ENCODE measurements at regions not wholly inside any gene's neighbourhood (a gene's known extent, or its start where the extent isn't known, plus 50 kb on each side); places are given as distances from the start of the nearest gene placed in this dataset.

DNA sequence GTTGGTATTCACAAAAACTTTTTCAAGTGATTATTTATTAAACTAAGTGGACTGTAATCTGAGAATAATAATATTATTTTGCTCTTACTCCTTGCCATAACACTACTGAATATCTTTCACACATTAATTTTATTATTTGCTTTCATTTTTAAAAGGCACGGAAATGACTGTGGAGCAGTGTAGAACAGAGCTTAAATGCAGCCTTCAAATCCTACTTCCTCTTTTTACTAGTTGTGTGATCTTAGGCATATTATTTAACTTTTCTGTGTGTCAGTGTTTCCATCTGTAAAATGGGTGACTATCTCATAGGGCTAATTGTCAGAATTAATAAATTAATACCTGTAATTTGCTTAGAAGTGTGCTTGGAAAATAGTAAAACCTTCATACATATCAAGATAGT, 55.5 kb upstream of the SLC8A1 start:
- no peak for TF ChIP-seq EZH2 (IDR thresholded peaks at IDR 0.05; ENCODE audit: borderline replicate concordance, low read depth, low read length, poor library complexity, severe bottlenecking)
- H3K9me3 ChIP-seq (ENCODE audit: low read depth, low read length, poor library complexity, severe bottlenecking), result no peaks in the 10 kb centered on the region
- H3K27ac ChIP-seq (ENCODE audit: low read depth, low read length, poor library complexity, severe bottlenecking), result no peak overlapping the region
- ChIA-PET CTCF (no interaction called here), POLR2A (ENCODE audit: low non-redundant PET) (no interaction called here)
- H3K27me3 ChIP-seq (replicated peaks; ENCODE audit: insufficient read depth, low read depth, low read length, poor library complexity), result peaks cover 28% of the 10 kb centered on the region
- H3K36me3 ChIP-seq (ENCODE audit: insufficient read depth, low read length, poor library complexity, severe bottlenecking), result no peaks in the 10 kb centered on the region
- no peaks in the 10 kb centered on the region for H3K4me1 ChIP-seq (ENCODE audit: insufficient read depth, low read length, poor library complexity, severe bottlenecking)
- intact Hi-C loops (cut with micrococcal nuclease; ENCODE audit: unreplicated experiment), result no loop called here
- H3K4me3 ChIP-seq (ENCODE audit: low read depth, low read length, poor library complexity, severe bottlenecking), result no peak overlapping the region
- DNase-seq (ENCODE audit: low spot score), result no peak
- BruUV-seq (replicated peaks), result no TSS peak

DNA sequence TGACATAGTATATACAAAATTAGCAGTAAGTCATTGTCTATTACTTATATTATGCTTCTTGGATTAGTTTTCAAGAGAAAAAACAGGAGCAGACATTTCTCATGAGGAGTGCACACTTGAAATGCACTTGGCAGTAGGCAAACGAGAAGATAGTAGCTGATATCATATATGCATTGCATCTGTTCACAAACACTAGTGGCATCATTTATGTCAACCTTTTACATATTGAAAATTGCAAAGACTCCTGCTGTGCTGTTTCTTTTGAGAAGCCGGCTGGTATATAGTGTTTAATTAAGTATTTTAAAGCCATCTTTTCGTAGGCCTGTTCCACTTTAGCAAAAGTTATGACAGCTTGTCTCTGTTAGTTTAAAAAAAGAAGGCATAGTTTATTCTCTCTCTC, 58.4 kb upstream of the SLC8A1 start:
- ChIA-PET POLR2A (ENCODE audit: low non-redundant PET) (no interaction called here), CTCF (no interaction called here)

DNA sequence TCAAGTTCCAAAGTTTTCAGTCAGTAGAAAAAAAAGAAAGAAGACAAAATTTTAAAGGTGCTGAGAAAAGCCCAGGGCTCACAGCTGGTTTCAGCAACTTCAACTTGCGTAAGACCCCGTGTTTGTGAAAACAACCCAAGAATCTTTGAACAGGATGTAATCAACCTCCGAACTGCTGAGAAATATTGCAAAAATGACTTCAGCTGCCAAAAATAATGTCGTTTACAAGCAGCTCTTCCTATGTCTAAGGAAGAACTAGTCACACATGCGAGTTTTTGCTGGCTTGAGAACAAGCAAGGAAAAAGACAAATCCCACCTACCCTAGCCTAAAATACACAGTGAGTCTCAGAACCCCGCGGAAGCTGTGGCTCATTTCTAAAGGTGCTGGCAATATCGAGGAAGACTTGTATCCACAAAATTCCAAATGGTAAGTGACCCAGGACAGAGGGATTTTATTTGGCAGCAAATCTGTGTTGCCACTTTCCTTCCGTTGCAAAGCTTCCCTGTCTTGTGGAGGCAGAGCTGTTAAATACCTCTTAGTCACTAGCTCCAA, 59.8 kb upstream of the SLC8A1 start:
- intact Hi-C loops (cut with micrococcal nuclease; ENCODE audit: unreplicated experiment), result no loop called here
- no TSS peak for BruUV-seq (replicated peaks)
- ChIA-PET CTCF (no interaction called here), POLR2A (ENCODE audit: low non-redundant PET) (no interaction called here)
- Histone ChIP-seq H3K9me3 (ENCODE audit: low read depth, low read length, poor library complexity, severe bottlenecking) (no peaks in the 10 kb centered on the region), H3K27ac (ENCODE audit: low read depth, low read length, poor library complexity, severe bottlenecking) (no peak overlapping the region), H3K27me3 (replicated peaks; ENCODE audit: insufficient read depth, low read depth, low read length, poor library complexity) (peaks cover 49% of the 10 kb centered on the region), H3K4me3 (ENCODE audit: low read depth, low read length, poor library complexity, severe bottlenecking) (no peak overlapping the region), H3K36me3 (ENCODE audit: insufficient read depth, low read length, poor library complexity, severe bottlenecking) (no peaks in the 10 kb centered on the region), H3K4me1 (ENCODE audit: insufficient read depth, low read length, poor library complexity, severe bottlenecking) (no peaks in the 10 kb centered on the region)
- no peak for DNase-seq (ENCODE audit: low spot score)
- TF ChIP-seq EZH2 (IDR thresholded peaks at IDR 0.05; ENCODE audit: borderline replicate concordance, low read depth, low read length, poor library complexity, severe bottlenecking) (no peak), CTCF (conservative IDR thresholded peaks at IDR 0.05; ENCODE audit: low read depth, low read length) (no peak)

More for the DNA sequence above, 58.4 kb upstream of the SLC8A1 start:
- H3K27me3 ChIP-seq (replicated peaks; ENCODE audit: insufficient read depth, low read depth, low read length, poor library complexity), result peaks cover 49% of the 10 kb centered on the region
- intact Hi-C loops (cut with micrococcal nuclease; ENCODE audit: unreplicated experiment), result no loop called here
- no peaks in the 10 kb centered on the region for H3K4me1 ChIP-seq (ENCODE audit: insufficient read depth, low read length, poor library complexity, severe bottlenecking)
- H3K4me3 ChIP-seq (ENCODE audit: low read depth, low read length, poor library complexity, severe bottlenecking), result no peak overlapping the region
- DNase-seq (ENCODE audit: low spot score), result no peak
- no peaks in the 10 kb centered on the region for H3K9me3 ChIP-seq (ENCODE audit: low read depth, low read length, poor library complexity, severe bottlenecking)
- H3K27ac ChIP-seq (ENCODE audit: low read depth, low read length, poor library complexity, severe bottlenecking), result no peak overlapping the region
- no peaks in the 10 kb centered on the region for H3K36me3 ChIP-seq (ENCODE audit: insufficient read depth, low read length, poor library complexity, severe bottlenecking)
- BruUV-seq (replicated peaks), result no TSS peak
- TF ChIP-seq EZH2 (IDR thresholded peaks at IDR 0.05; ENCODE audit: borderline replicate concordance, low read depth, low read length, poor library complexity, severe bottlenecking) (no peak), CTCF (conservative IDR thresholded peaks at IDR 0.05; ENCODE audit: low read depth, low read length) (no peak)

GRCh38 chr2:40512256-40512655, 60.4 kb upstream of the SLC8A1 start:
- no peak for TF ChIP-seq EZH2 (IDR thresholded peaks at IDR 0.05; ENCODE audit: borderline replicate concordance, low read depth, low read length, poor library complexity, severe bottlenecking)
- no peak for TF ChIP-seq CTCF (conservative IDR thresholded peaks at IDR 0.05; ENCODE audit: low read depth, low read length)
- H3K4me1 ChIP-seq (ENCODE audit: insufficient read depth, low read length, poor library complexity, severe bottlenecking), result no peaks in the 10 kb centered on the region
- no peak overlapping the region for H3K27ac ChIP-seq (ENCODE audit: low read depth, low read length, poor library complexity, severe bottlenecking)
- H3K27me3 ChIP-seq (replicated peaks; ENCODE audit: insufficient read depth, low read depth, low read length, poor library complexity), result peaks cover 46% of the 10 kb centered on the region
- no peak for DNase-seq (ENCODE audit: low spot score)
- no peaks in the 10 kb centered on the region for H3K36me3 ChIP-seq (ENCODE audit: insufficient read depth, low read length, poor library complexity, severe bottlenecking)
- no peak overlapping the region for H3K4me3 ChIP-seq (ENCODE audit: low read depth, low read length, poor library complexity, severe bottlenecking)
- intact Hi-C loops (cut with micrococcal nuclease; ENCODE audit: unreplicated experiment), result no loop called here
- no peaks in the 10 kb centered on the region for H3K9me3 ChIP-seq (ENCODE audit: low read depth, low read length, poor library complexity, severe bottlenecking)
- CTCF ChIA-PET, result no interaction called here
- BruUV-seq (replicated peaks), result no TSS peak
- POLR2A ChIA-PET (ENCODE audit: low non-redundant PET), result interaction anchor here (0.6 to 0.7 kb wide), 2 partner anchors 50 to 638 kb away, joined by 3 to 13 read pairs; no protein-coding TSS in a partner anchor

Measured in A673 (cell line).